HepG2 (cell line): ENCODE measurements at regions not wholly inside any gene's neighbourhood (a gene's known extent, or its start where the extent isn't known, plus 50 kb on each side); places are given as distances from the start of the nearest gene placed in this dataset.
A peak's percentile ranks its signal among the peaks of the same experiment; 100 is the strongest.
"Not testable (repeated sequence)": the region's sequence is repeated elsewhere in the genome, so short reads cannot be mapped to it uniquely, and the experiment has no call there.

Experiments used
- ARNT2 ChIP-seq: sonication (generic); formaldehyde crosslinking; IDR thresholded peaks from 2 replicates; pipeline ENCODE4 v1.8.0; 2022; ENCODE audit warnings: mild to moderate bottlenecking, low read depth, missing genetic modification reagents, moderate library complexity
- FOXK1 ChIP-seq: sonication (generic); formaldehyde crosslinking; IDR thresholded peaks from 2 replicates; pipeline ENCODE4 v1.4.0; 2020; ENCODE audit warnings: low read depth, missing genetic modification reagents, borderline replicate concordance
- FOXP1 ChIP-seq, 2 experiments: fragments of 450-650 bp in 1 of 2; IDR thresholded peaks; 2 replicates each; pipeline ENCODE4 v1.6.1; 2017 to 2018; ENCODE audit warnings: antibody characterized with exemption in 1 of 2
- HMG20A ChIP-seq: IDR thresholded peaks from 2 replicates; pipeline ENCODE4 v1.6.1; 2016; ENCODE audit warnings: borderline replicate concordance
- HOXA3 ChIP-seq: sonication (generic); formaldehyde crosslinking; IDR thresholded peaks from 2 replicates; pipeline ENCODE4 v1.5.0; 2020; ENCODE audit warnings: missing genetic modification reagents
- JUN ChIP-seq: sonication (generic); formaldehyde crosslinking; IDR thresholded peaks from 2 replicates; pipeline ENCODE4 v1.4.0; 2020; ENCODE audit warnings: mild to moderate bottlenecking, missing genetic modification reagents
- KAT8 ChIP-seq: IDR thresholded peaks from 2 replicates; pipeline ENCODE4 v1.6.1; 2016; ENCODE audit warnings: missing genetic modification reagents, missing compliant biosample characterization
- NR2C2 ChIP-seq: sonication (generic); formaldehyde crosslinking; IDR thresholded peaks from 2 replicates; pipeline ENCODE4 v1.4.0; 2020; ENCODE audit warnings: missing genetic modification reagents, mild to moderate bottlenecking, moderate library complexity, borderline replicate concordance
- NR2F6 ChIP-seq, 2 experiments: IDR thresholded peaks; 2 replicates each; pipeline ENCODE4 v1.6.1; 2016; ENCODE audit warnings: antibody characterized with exemption in 1 of 2, mild to moderate bottlenecking in 1 of 2
- RCOR2 ChIP-seq: IDR thresholded peaks from 2 replicates; pipeline ENCODE4 v1.6.1; 2016; ENCODE audit warnings: missing biosample characterization, missing genetic modification reagents
- SOX6 ChIP-seq, 2 experiments: fragments of 450-650 bp in 1 of 2; sonication (generic) in 1 of 2; formaldehyde crosslinking in 1 of 2; IDR thresholded peaks; 2 replicates each; pipeline versions ENCODE4 v1.4.0 to v1.6.1; 2017 to 2020; ENCODE audit warnings: antibody characterized with exemption in 1 of 2, mild to moderate bottlenecking in 1 of 2, missing genetic modification reagents in 1 of 2
- TOPORS ChIP-seq: sonication (generic); formaldehyde crosslinking; IDR thresholded peaks from 2 replicates; pipeline ENCODE4 v1.8.0; 2023; ENCODE audit warnings: mild to moderate bottlenecking, missing genetic modification reagents
- YEATS4 ChIP-seq: sonication (generic); formaldehyde crosslinking; IDR thresholded peaks from 2 replicates; pipeline ENCODE4 v1.4.0; 2020; ENCODE audit warnings: missing genetic modification reagents, borderline replicate concordance
- ZNF878 ChIP-seq: sonication (generic); formaldehyde crosslinking; IDR thresholded peaks from 2 replicates; pipeline ENCODE4 v1.8.1; 2023; ENCODE audit warnings: mild to moderate bottlenecking, missing genetic modification reagents, moderate library complexity
- TF ChIP-seq, protein P1 (sequence below): IDR thresholded peaks from 2 replicates; pipeline ENCODE4 v1.6.1; 2016; ENCODE audit warnings: low read depth, borderline replicate concordance
- TF ChIP-seq, protein P2 (sequence below): sonication (generic); formaldehyde crosslinking; IDR thresholded peaks from 2 replicates; pipeline ENCODE4 v1.8.0; 2022; ENCODE audit warnings: mild to moderate bottlenecking, missing genetic modification reagents, borderline replicate concordance
- TF ChIP-seq, protein P3 (sequence below): sonication (generic); formaldehyde crosslinking; IDR thresholded peaks from 2 replicates; pipeline ENCODE4 v1.4.0; 2020; ENCODE audit warnings: missing genetic modification reagents
- TF ChIP-seq, protein P4 (sequence below), 2 experiments: sonication (generic) in 1 of 2; formaldehyde crosslinking in 1 of 2; IDR thresholded peaks; 2 replicates each; pipeline versions ENCODE4 v1.4.0 to v1.6.1; 2018 to 2020; ENCODE audit warnings: missing genetic modification reagents in 2 of 2, borderline replicate concordance in 1 of 2, low read depth in 1 of 2, mild to moderate bottlenecking in 1 of 2, missing biosample characterization in 1 of 2
- TF ChIP-seq, protein P5 (sequence below): sonication (generic); formaldehyde crosslinking; IDR thresholded peaks from 2 replicates; pipeline ENCODE4 v1.4.0; 2020; ENCODE audit warnings: missing genetic modification reagents, borderline replicate concordance

DNA sequence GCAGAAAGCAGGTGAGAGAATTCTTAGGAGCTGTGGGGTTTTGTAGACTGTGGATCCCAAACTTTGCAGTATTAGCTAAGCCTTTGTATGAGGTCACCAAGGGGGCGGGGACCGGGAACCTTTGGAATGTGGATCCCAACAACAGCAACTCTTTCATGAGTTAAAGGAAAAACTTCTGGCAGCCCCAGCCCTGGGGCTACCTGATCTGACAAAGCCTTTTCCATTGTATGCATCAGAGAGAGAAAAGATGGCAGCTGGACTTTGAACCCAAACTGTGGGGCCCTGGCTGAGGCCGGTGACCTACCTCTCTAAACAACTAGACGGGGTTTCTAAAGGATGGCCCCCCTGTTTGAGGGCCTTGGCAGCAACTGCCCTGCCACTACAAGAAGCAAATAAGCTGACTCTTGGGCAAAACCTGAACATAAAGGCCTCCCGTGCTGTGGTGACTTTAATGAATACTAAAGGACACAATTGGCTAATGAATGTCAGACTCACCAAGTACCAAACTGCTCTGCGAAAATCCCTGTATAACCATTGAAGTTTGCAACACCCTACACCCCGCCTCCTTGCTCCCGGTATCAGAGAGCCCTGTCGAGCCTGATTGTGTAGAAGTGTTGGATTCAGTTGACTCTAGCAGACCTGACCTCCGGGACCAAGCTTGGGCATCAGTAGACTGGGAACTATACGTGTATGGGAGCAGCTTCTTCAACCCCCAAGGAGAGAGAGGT lies 146.9 kb upstream of the OSBPL11 start (continued):
- TF ChIP-seq JUN (CRISPR knock-in tag) (0 out of 2 replicates have a peak, but pooled peaks have one; percentile 44), NR2C2 (peak; percentile 24; the same call in 1 of the 2 replicates), FOXP1 (CRISPR knock-in tag; IDR thresholded peaks at IDR 0.05) (peak; percentile 26; the same call in 1 of the 2 replicates), ZNF878 (0 out of 2 replicates have a peak, but pooled peaks have one; percentile 54), HMG20A (CRISPR knock-in tag) (peak; percentile 56; the same call in 1 of the 2 replicates), TOPORS (CRISPR knock-in tag) (peak; percentile 40; the same call in 1 of the 2 replicates), HOXA3 (CRISPR knock-in tag) (peak; percentile 65), FOXK1 (CRISPR knock-in tag) (0 out of 2 replicates have a peak, but pooled peaks have one; percentile 50), KAT8 (CRISPR knock-in tag) (peak; percentile 71), RCOR2 (CRISPR knock-in tag) (peak; percentile 48; the same call in 1 of the 2 replicates), YEATS4 (0 out of 2 replicates have a peak, but pooled peaks have one; percentile 27), NR2F6 (IDR thresholded peaks at IDR 0.05) (peak; percentile 47), NR2F6 (CRISPR knock-in tag; IDR thresholded peaks at IDR 0.05) (peak; percentile 45), SOX6 (CRISPR knock-in tag; IDR thresholded peaks at IDR 0.05) (peak; percentile 91), ARNT2 (CRISPR knock-in tag) (0 out of 2 replicates have a peak, but pooled peaks have one; percentile 33)
- TF ChIP-seq, protein P1, sequence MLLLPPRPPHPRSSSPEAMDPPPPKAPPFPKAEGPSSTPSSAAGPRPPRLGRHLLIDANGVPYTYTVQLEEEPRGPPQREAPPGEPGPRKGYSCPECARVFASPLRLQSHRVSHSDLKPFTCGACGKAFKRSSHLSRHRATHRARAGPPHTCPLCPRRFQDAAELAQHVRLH (CRISPR knock-in tag), result peak; percentile 31; the same call in 1 of the 2 replicates
- TF ChIP-seq, protein P2, sequence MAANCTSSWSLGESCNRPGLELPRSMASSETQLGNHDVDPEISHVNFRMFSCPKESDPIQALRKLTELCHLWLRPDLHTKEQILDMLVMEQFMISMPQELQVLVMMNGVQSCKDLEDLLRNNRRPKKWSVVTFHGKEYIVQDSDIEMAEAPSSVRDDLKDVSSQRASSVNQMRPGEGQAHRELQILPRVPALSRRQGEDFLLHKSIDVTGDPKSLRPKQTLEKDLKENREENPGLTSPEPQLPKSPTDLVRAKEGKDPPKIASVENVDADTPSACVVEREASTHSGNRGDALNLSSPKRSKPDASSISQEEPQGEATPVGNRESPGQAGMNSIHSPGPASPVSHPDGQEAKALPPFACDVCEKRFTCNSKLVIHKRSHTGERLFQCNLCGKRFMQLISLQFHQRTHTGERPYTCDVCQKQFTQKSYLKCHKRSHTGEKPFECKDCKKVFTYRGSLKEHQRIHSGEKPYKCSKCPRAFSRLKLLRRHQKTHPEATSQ, result 0 out of 2 replicates have a peak, but pooled peaks have one; percentile 25
- not testable (repeated sequence) for TF ChIP-seq FOXP1, SOX6 (IDR thresholded peaks at IDR 0.05)
- TF ChIP-seq, protein P3, sequence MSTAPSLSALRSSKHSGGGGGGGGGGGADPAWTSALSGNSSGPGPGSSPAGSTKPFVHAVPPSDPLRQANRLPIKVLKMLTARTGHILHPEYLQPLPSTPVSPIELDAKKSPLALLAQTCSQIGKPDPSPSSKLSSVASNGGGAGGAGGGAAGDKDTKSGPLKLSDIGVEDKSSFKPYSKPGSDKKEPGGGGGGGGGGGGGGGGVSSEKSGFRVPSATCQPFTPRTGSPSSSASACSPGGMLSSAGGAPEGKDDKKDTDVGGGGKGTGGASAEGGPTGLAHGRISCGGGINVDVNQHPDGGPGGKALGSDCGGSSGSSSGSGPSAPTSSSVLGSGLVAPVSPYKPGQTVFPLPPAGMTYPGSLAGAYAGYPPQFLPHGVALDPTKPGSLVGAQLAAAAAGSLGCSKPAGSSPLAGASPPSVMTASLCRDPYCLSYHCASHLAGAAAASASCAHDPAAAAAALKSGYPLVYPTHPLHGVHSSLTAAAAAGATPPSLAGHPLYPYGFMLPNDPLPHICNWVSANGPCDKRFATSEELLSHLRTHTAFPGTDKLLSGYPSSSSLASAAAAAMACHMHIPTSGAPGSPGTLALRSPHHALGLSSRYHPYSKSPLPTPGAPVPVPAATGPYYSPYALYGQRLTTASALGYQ (CRISPR knock-in tag), result 0 out of 2 replicates have a peak, but pooled peaks have one; percentile 17
- TF ChIP-seq, protein P4, sequence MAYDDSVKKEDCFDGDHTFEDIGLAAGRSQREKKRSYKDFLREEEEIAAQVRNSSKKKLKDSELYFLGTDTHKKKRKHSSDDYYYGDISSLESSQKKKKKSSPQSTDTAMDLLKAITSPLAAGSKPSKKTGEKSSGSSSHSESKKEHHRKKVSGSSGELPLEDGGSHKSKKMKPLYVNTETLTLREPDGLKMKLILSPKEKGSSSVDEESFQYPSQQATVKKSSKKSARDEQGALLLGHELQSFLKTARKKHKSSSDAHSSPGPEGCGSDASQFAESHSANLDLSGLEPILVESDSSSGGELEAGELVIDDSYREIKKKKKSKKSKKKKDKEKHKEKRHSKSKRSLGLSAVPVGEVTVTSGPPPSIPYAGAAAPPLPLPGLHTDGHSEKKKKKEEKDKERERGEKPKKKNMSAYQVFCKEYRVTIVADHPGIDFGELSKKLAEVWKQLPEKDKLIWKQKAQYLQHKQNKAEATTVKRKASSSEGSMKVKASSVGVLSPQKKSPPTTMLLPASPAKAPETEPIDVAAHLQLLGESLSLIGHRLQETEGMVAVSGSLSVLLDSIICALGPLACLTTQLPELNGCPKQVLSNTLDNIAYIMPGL (CRISPR knock-in tag; IDR thresholded peaks at IDR 0.05; ENCODE audit: borderline replicate concordance in 1 of 2, low read depth in 1 of 2), result 0 out of 4 replicates have a peak, but pooled peaks have one; percentile 16 to 28
- TF ChIP-seq, protein P5, sequence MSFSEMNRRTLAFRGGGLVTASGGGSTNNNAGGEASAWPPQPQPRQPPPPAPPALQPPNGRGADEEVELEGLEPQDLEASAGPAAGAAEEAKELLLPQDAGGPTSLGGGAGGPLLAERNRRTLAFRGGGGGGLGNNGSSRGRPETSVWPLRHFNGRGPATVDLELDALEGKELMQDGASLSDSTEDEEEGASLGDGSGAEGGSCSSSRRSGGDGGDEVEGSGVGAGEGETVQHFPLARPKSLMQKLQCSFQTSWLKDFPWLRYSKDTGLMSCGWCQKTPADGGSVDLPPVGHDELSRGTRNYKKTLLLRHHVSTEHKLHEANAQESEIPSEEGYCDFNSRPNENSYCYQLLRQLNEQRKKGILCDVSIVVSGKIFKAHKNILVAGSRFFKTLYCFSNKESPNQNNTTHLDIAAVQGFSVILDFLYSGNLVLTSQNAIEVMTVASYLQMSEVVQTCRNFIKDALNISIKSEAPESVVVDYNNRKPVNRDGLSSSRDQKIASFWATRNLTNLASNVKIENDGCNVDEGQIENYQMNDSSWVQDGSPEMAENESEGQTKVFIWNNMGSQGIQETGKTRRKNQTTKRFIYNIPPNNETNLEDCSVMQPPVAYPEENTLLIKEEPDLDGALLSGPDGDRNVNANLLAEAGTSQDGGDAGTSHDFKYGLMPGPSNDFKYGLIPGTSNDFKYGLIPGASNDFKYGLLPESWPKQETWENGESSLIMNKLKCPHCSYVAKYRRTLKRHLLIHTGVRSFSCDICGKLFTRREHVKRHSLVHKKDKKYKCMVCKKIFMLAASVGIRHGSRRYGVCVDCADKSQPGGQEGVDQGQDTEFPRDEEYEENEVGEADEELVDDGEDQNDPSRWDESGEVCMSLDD (CRISPR knock-in tag), result peak; percentile 88
